Neural progenitor cell (in vitro differentiated cells): ENCODE measurements at regions not wholly inside any gene's neighbourhood (a gene's known extent, or its start where the extent isn't known, plus 50 kb on each side); places are given as distances from the start of the nearest gene placed in this dataset.
A peak's percentile ranks its signal among the peaks of the same experiment; 100 is the strongest.

Experiments
- DNase-seq: peaks from one replicate; pipeline ENCODE4 v3.0.0-alpha.2; 2016; ENCODE audit warnings: low spot score
- H2AFZ ChIP-seq: fragments of 200-600 bp; sonication (generic); replicated peaks from 2 replicates; pipeline ENCODE4 v1.6.1; 2016; ENCODE audit warnings: antibody characterized with exemption
- H3F3A ChIP-seq: fragments of 200-600 bp; sonication (generic); 2 replicates; pipeline ENCODE4 v1.6.1; 2016; ENCODE audit warnings: antibody characterized with exemption, low read depth
- H3K27ac ChIP-seq: fragments of 200-600 bp; sonication (generic); 2 replicates; pipeline ENCODE4 v1.5.1; 2016; ENCODE audit warnings: mild to moderate bottlenecking
- H3K27me3 ChIP-seq: fragments of 200-600 bp; sonication (generic); 2 replicates; pipeline ENCODE4 v1.6.1; 2016; ENCODE audit warnings: mild to moderate bottlenecking, moderate library complexity
- H3K36me3 ChIP-seq: fragments of 200-600 bp; sonication (generic); 2 replicates; pipeline ENCODE4 v1.5.1; 2016
- H3K4me1 ChIP-seq: fragments of 200-600 bp; sonication (generic); 2 replicates; pipeline ENCODE4 v1.6.1; 2016; ENCODE audit warnings: mixed run types
- H3K4me2 ChIP-seq: fragments of 200-600 bp; sonication (generic); 2 replicates; pipeline ENCODE4 v1.6.1; 2016
- H3K4me3 ChIP-seq: fragments of 200-600 bp; sonication (generic); 2 replicates; pipeline ENCODE4 v1.5.1; 2016
- H3K79me2 ChIP-seq: fragments of 200-600 bp; sonication (generic); 2 replicates; pipeline ENCODE4 v1.6.1; 2016; ENCODE audit warnings: low read depth
- H3K9ac ChIP-seq: fragments of 200-600 bp; sonication (generic); 2 replicates; pipeline ENCODE4 v1.6.1; 2016
- H3K9me3 ChIP-seq: fragments of 200-600 bp; sonication (generic); 2 replicates; pipeline ENCODE4 v1.5.1; 2016; ENCODE audit warnings: low read depth
- H4K20me1 ChIP-seq: fragments of 200-600 bp; sonication (generic); 2 replicates; pipeline ENCODE4 v1.6.1; 2016; ENCODE audit warnings: low read depth
- H3K27ac Mint-ChIP-seq: 3 replicates; pipeline ENCODE4 v1.8.0; 2021; ENCODE audit warnings: mixed read lengths
- H3K27me3 Mint-ChIP-seq: 2 replicates; pipeline ENCODE4 v1.8.0; 2022; ENCODE audit warnings: low read depth, mild to moderate bottlenecking, inconsistent platforms, moderate library complexity, mixed read lengths; ENCODE audit not compliant: insufficient read depth
- H3K36me3 Mint-ChIP-seq: 3 replicates; pipeline ENCODE4 v1.8.0; 2021; ENCODE audit warnings: mixed read lengths
- H3K4me1 Mint-ChIP-seq: 3 replicates; pipeline ENCODE4 v1.8.0; 2021; ENCODE audit warnings: mixed read lengths
- H3K4me3 Mint-ChIP-seq: 3 replicates; pipeline ENCODE4 v1.8.0; 2021; ENCODE audit warnings: mild to moderate bottlenecking, moderate library complexity, mixed read lengths
- H3K9me3 Mint-ChIP-seq: 3 replicates; pipeline ENCODE4 v1.8.0; 2020; ENCODE audit warnings: mixed read lengths
- EZH2 ChIP-seq: fragments of 200-600 bp; sonication (generic); IDR thresholded peaks from 2 replicates; pipeline ENCODE4 v1.6.1; 2017; ENCODE audit warnings: antibody characterized with exemption, mild to moderate bottlenecking, moderate library complexity
- EZH2phosphoT487 ChIP-seq: fragments of 200-600 bp; sonication (generic); IDR thresholded peaks from 2 replicates; pipeline ENCODE4 v1.6.1; 2017; ENCODE audit warnings: antibody characterized with exemption
- TF ChIP-seq, protein P1 (sequence below): fragments of 200-600 bp; sonication (generic); IDR thresholded peaks from 2 replicates; pipeline ENCODE4 v1.5.1; 2017; ENCODE audit warnings: antibody characterized with exemption, mild to moderate bottlenecking

DNA sequence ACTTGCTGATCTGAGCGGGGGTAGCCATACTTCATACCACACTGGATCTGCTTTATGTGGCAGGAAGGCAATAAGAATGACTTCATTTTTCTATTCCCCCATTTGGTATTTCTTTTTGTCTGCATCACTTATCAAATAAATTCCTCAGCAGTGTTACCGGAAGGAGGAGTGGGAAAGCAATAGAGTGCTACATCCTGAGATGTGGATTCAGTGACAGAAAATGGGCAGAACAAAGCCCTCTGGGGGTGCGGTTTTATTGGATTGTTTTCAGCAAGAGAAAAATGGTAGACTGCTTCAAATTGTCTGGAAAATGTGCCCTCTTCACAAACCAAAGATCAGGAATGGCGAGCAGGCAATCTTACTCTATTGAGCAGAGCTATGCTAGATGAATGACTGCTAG lies 751.9 kb upstream of the NEGR1 start:
- H3K36me3 Mint-ChIP-seq, result no peaks in the 10 kb centered on the region
- H3K4me1 ChIP-seq, result peaks cover 23% of the 10 kb centered on the region
- no peak overlapping the region for H3K9ac ChIP-seq
- TF ChIP-seq, protein P1, sequence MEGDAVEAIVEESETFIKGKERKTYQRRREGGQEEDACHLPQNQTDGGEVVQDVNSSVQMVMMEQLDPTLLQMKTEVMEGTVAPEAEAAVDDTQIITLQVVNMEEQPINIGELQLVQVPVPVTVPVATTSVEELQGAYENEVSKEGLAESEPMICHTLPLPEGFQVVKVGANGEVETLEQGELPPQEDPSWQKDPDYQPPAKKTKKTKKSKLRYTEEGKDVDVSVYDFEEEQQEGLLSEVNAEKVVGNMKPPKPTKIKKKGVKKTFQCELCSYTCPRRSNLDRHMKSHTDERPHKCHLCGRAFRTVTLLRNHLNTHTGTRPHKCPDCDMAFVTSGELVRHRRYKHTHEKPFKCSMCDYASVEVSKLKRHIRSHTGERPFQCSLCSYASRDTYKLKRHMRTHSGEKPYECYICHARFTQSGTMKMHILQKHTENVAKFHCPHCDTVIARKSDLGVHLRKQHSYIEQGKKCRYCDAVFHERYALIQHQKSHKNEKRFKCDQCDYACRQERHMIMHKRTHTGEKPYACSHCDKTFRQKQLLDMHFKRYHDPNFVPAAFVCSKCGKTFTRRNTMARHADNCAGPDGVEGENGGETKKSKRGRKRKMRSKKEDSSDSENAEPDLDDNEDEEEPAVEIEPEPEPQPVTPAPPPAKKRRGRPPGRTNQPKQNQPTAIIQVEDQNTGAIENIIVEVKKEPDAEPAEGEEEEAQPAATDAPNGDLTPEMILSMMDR, result no peak
- TF ChIP-seq EZH2 (no peak), EZH2phosphoT487 (no peak)
- H3K27ac Mint-ChIP-seq, result peak overlapping the region; percentile 75
- H2AFZ ChIP-seq, result peak overlapping the region; percentile 95
- H3K4me3 Mint-ChIP-seq, result no peak overlapping the region
- H3K9me3 Mint-ChIP-seq, result no peaks in the 10 kb centered on the region
- no peaks in the 10 kb centered on the region for H3F3A ChIP-seq
- no peaks in the 10 kb centered on the region for H3K9me3 ChIP-seq
- H3K27me3 ChIP-seq, result no peaks in the 10 kb centered on the region
- H3K27me3 Mint-ChIP-seq, result no peaks in the 10 kb centered on the region
- H3K4me2 ChIP-seq, result no peak overlapping the region
- no peaks in the 10 kb centered on the region for H3K36me3 ChIP-seq
- no peak overlapping the region for H3K4me3 ChIP-seq
- no peak overlapping the region for H3K27ac ChIP-seq
- no peak for DNase-seq
- no peaks in the 10 kb centered on the region for H3K79me2 ChIP-seq
- peaks cover 18% of the 10 kb centered on the region for H3K4me1 Mint-ChIP-seq
- no peaks in the 10 kb centered on the region for H4K20me1 ChIP-seq

DNA sequence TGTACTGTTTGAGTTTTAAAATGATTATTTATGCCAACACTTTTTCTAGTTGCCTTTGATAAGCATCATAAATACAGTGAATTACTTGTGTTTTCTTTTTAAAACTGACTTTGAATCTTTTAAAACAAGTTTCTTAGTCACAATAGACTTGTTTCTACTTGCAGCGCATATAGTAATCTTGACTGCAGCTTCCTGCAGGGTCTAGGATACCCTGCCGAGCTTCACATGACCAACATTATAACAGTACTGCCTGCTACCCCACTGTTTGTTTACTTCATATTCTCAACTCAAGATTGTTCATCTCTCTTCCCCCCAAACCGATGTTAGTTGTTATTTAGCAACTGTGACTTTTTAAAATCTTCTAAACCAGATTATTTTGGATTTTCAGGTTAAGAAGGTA lies 751.3 kb upstream of the NEGR1 start:
- TF ChIP-seq, protein P1, result no peak
- TF ChIP-seq EZH2 (no peak), EZH2phosphoT487 (no peak)
- H3K4me3 Mint-ChIP-seq, result no peak overlapping the region
- H2AFZ ChIP-seq, result peak overlapping the region; percentile 95
- no peaks in the 10 kb centered on the region for H3K36me3 ChIP-seq
- H3K4me2 ChIP-seq, result no peak overlapping the region
- no peak overlapping the region for H3K4me3 ChIP-seq
- no peaks in the 10 kb centered on the region for H3K9me3 ChIP-seq
- H3K4me1 Mint-ChIP-seq, result peaks cover 18% of the 10 kb centered on the region
- peak; percentile 4 for DNase-seq
- no peaks in the 10 kb centered on the region for H3K27me3 Mint-ChIP-seq
- H3K4me1 ChIP-seq, result peaks cover 23% of the 10 kb centered on the region
- no peaks in the 10 kb centered on the region for H3K27me3 ChIP-seq
- H3K27ac Mint-ChIP-seq, result peak overlapping the region; percentile 75
- H3K79me2 ChIP-seq, result no peaks in the 10 kb centered on the region
- no peaks in the 10 kb centered on the region for H3K36me3 Mint-ChIP-seq
- no peaks in the 10 kb centered on the region for H4K20me1 ChIP-seq
- H3K27ac ChIP-seq, result no peak overlapping the region
- no peaks in the 10 kb centered on the region for H3F3A ChIP-seq
- H3K9me3 Mint-ChIP-seq, result no peaks in the 10 kb centered on the region
- H3K9ac ChIP-seq, result no peak overlapping the region

DNA sequence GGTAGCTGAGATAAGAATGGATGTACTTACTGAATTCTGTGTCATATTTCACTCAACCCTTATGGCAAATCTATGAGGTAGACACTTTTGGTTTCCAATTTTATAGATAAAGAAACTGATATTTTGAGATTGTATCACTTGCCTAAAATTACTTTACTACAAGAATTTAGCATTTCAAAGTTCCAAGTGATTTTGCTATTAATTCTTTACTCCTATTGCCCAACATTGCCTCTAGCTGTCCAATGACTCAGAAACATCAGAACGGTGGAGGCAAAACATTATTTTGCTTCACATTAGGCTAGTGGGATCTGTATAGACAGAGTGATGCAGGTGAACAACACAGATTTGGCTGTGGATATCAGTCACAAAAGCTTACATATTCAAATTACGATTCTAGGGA lies 747.2 kb upstream of the NEGR1 start:
- Mint-ChIP-seq H3K36me3 (no peaks in the 10 kb centered on the region), H3K27me3 (no peaks in the 10 kb centered on the region), H3K27ac (no peak overlapping the region), H3K4me1 (peaks cover 18% of the 10 kb centered on the region), H3K4me3 (no peak overlapping the region), H3K9me3 (no peaks in the 10 kb centered on the region)
- Histone ChIP-seq H3K4me1 (peaks cover 21% of the 10 kb centered on the region), H3F3A (no peaks in the 10 kb centered on the region), H3K9ac (no peak overlapping the region), H3K27ac (no peak overlapping the region), H2AFZ (no peak overlapping the region), H4K20me1 (no peaks in the 10 kb centered on the region), H3K4me3 (no peak overlapping the region), H3K4me2 (no peak overlapping the region), H3K27me3 (no peaks in the 10 kb centered on the region), H3K9me3 (no peaks in the 10 kb centered on the region), H3K36me3 (no peaks in the 10 kb centered on the region), H3K79me2 (no peaks in the 10 kb centered on the region)
- DNase-seq, result no peak
- no peak for TF ChIP-seq EZH2phosphoT487
- TF ChIP-seq EZH2, result no peak

DNA sequence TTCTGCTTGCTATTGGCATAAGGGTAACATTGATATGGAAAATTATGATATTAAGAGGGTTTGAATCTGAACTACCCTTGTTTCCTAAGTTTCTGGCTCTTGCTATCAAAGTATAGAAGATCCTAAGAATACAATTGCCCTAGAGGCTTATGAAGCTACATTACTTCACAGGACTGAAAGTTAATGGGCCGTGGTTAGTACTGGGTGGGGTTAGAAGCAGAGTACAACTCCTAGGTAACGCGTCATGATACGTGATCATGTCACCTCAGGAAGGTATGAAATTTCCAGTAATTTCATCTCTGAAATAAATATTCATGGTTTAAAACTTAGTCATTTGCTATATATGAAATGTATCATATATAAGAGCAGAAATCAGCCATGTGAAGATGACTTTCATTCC lies 743.8 kb upstream of the NEGR1 start:
- Histone ChIP-seq H3K27ac (no peak overlapping the region), H4K20me1 (no peaks in the 10 kb centered on the region), H3K9me3 (no peaks in the 10 kb centered on the region), H3K27me3 (no peaks in the 10 kb centered on the region), H3K4me1 (no peaks in the 10 kb centered on the region), H3K4me2 (no peak overlapping the region), H3K36me3 (no peaks in the 10 kb centered on the region), H2AFZ (no peak overlapping the region), H3K4me3 (no peak overlapping the region), H3K79me2 (no peaks in the 10 kb centered on the region), H3K9ac (no peak overlapping the region), H3F3A (no peaks in the 10 kb centered on the region)
- H3K4me3 Mint-ChIP-seq, result no peak overlapping the region
- no peaks in the 10 kb centered on the region for H3K36me3 Mint-ChIP-seq
- H3K27ac Mint-ChIP-seq, result no peak overlapping the region
- TF ChIP-seq EZH2phosphoT487 (no peak), EZH2 (no peak)
- TF ChIP-seq, protein P1, result no peak
- no peak for DNase-seq
- no peaks in the 10 kb centered on the region for H3K4me1 Mint-ChIP-seq
- H3K27me3 Mint-ChIP-seq, result no peaks in the 10 kb centered on the region
- no peaks in the 10 kb centered on the region for H3K9me3 Mint-ChIP-seq
